ENCODE measurements at regions not wholly inside any gene's neighbourhood (a gene's known extent, or its start where the extent isn't known, plus 50 kb on each side); places are given as distances from the start of the nearest gene placed in this dataset.

GRCh38 chr2:6171294-6171693, 479.1 kb downstream of the SOX11 start:
- TF ChIP-seq CTCF (IDR thresholded peaks at IDR 0.05; ENCODE audit: poor library complexity, severe bottlenecking) (no peak), RAD21 (conservative IDR thresholded peaks at IDR 0.05) (no peak), EZH2 (IDR thresholded peaks at IDR 0.05; ENCODE audit: borderline replicate concordance, insufficient read depth, low read length, poor library complexity, severe bottlenecking) (no peak), POLR2AphosphoS5 (IDR thresholded peaks at IDR 0.05) (no peak), SMC3 (conservative IDR thresholded peaks at IDR 0.05; ENCODE audit: poor library complexity) (no peak), REST (IDR thresholded peaks at IDR 0.05; ENCODE audit: borderline replicate concordance) (no peak), EP300 (conservative IDR thresholded peaks at IDR 0.05; ENCODE audit: poor library complexity, severe bottlenecking) (no peak), TAF1 (IDR thresholded peaks at IDR 0.05; ENCODE audit: low read depth) (no peak), MXI1 (conservative IDR thresholded peaks at IDR 0.05; ENCODE audit: poor library complexity, severe bottlenecking) (no peak)

Measured in neural cell (in vitro differentiated cells).